GM19467 (cell line): ENCODE measurements at regions not wholly inside any gene's neighbourhood (a gene's known extent, or its start where the extent isn't known, plus 50 kb on each side); places are given as distances from the start of the nearest gene placed in this dataset.

Experiments
- ATAC-seq: cut with Tn5 transposase; IDR thresholded peaks from one replicate; pipeline ENCODE4 v1.9.1; 2021; ENCODE audit warnings: mild to moderate bottlenecking, moderate library complexity; ENCODE audit not compliant: unreplicated experiment

DNA sequence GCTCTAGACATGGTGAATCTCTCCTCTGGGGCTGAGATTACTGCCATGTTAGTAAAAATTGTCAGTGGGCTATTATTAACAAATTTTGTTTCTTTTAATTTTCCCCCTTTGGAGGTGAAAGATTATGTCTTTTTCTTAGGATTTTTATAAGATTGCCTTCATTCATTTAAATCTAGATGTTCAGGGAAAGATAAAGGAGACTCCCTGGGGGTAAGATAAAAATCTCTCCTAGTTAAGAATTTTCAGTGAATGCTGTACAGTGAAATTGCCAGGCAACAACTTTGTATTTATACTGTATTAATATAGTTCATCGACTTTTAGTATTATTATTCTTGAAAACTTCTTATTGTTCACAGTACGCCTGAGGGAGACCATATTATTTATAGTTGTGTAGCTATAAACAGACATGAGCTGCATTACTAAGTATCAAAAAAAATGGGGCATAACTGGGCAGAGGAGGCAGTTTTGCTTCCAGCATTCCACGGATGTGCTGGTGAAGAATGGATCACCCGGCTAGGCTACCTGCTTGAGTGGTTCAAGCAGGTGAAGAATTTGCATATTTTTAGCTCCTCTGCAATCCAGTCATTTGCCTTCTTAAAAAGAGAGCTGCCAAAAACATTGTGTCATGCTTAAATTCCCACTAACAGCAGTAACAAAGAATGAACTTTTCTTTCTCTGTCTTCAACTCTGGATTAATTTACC, 552.1 kb downstream of the DNAJB9 start:
- ATAC-seq, result no peak

DNA sequence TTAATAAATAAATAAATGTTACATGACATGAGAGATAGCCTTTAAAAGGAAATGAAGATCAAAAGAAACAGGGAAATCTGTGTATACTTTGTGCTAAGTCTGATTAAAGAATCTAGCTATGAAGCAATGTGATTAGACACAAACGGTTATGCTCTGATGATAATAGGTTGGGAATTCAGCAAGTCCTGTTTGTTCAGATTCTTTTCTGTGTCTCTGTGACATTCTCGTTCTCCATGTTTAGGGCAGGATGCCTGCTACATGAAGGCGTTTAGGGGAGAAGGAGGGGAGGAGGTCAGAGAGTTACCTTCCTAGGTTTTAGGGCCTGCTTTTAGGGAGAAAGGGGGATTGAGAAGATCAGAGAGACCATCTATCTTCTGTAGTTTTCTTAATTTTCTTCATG, 555.3 kb downstream of the DNAJB9 start:
- no peak for ATAC-seq

DNA sequence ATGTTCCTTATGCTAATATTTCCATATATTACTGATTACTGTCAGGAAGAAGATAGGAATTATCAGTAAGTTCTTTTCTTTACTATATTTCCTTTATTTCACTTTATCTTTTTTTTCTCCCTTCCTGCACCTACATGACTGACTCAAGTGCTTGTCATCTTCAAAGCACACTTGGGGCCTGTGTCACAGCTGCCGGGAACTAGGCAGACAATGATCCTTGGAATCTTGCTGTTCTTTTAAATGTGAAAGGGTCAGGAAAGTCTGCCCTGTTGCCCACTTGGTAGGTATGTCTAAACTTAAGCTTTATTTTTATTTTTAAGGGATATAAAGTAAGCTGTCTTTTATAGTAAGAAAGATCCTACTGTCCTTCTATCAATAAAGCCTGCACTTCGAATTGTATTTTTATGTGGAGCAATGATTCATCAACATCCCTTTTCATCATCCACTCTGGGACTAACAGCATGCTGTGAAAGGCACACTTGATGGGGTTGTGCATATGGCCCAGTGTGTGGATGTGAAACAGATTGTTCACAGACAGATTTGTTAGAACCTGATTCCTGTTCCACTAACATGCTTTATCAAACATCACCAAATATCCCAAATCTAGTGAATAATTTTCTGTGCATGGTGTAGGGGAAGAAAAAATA, 556.9 kb downstream of the DNAJB9 start:
- no peak for ATAC-seq

DNA sequence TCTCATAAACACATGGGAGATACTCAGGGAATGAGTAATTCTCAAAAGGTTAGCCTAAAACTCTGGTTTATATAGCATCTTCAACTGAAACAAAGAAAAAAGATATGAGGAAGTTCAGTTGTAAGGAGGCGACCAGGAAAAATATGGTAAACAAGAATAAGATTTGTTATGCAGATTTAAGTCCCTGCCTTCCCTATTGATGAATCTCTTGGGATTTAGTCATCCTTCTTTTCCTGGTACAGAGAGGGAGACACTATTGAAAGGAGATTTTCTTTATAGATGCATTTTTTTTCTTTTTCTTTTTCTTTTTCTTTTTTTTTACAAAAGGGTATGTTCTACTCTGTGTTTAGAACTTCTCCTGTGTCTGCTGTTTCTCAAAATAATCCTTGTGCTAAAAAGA, 557.5 kb downstream of the DNAJB9 start:
- no peak for ATAC-seq

DNA sequence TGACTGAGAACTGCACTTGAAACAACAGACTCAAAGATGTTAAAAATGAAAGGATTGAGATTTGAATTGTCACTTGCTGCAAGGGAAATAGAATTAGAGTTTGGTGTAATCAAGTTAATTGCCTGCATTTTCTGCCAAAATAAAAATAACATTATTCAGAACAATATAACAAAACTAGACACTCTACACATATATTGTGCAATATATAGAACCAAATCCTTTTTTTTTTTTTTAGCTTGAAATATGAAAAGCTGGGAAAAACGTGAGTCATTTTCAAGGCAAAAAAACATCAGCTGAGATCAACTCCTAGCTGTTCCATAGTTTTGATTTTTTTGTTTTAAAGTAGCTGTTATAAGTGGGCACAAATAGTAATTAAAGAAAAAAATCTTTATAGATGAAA, 561.5 kb downstream of the DNAJB9 start:
- no peak for ATAC-seq

DNA sequence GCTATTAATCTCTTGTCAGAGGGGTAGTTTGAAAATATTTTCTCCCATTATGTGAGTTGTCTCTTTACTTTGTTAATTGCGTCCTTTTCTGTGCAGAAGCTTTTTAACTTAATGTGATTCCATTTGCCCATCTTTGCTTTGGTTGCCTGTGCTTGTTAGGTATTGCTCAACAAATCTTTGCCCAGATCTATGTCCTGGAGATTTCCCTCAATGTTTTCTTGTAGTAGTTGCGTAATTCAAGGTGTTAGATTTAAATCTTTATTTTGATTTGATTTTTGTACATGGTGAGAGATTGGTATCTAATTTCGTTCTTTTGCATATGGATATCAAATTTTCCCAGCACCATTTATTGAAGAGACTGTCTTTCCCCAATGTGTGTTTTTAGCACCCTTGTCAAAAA, 567.2 kb downstream of the DNAJB9 start:
- no peak for ATAC-seq

DNA sequence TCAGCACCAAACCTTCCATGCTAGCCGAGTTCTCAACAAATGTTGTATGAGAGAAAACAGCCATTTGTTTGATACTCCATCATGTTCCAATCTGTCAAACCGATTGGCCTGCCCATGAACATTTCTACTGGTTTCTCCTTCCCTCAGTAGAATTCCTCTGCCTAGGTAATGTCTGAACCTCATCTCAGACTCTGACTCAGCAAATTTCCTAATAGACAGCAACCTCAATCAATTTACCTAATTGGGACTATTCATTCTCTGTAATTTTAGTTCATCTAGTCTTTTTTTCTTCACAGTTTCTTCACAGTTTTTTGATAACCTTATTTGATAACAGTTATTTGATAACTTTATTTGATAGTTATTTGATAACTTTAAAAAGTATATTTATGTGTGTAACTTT, 585.1 kb downstream of the DNAJB9 start:
- ATAC-seq, result no peak

DNA sequence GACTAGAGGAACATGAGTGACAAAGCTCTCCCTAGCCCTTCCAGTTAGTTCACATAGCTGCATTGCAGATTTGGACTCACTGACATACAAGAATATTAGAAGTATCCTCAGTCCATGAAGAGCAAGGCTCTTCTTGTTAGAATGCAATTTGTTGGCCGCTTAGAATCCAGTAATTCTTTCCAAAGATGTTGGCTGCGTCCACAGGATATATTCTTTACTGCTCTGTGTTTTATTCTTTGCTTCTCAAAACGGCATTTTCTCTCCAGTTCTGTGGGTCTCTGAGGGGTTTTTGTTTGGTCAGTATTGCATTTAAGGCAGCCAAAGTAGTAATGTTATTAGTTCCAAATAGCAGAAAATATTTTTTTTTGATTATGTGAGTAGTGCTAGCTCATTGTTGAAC, 588.6 kb downstream of the DNAJB9 start:
- ATAC-seq, result no peak

DNA sequence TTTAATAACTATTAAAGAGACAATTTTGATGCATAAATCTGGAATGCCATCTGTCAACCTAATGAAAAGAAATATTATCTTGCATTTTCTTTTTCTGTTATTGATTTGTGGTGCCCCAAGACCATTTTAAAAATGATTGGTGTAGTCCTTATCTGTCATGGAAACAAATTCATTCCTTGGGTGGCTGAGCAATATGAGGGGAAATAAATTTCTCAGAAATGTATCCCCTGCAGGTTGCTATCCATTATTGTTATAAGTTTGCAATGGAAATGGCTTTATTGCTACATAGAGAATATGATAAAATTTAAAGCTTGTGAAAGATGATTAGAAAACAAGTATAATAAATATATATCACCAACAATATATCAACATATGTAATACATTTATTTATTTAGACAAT, 607.0 kb downstream of the DNAJB9 start:
- no peak for ATAC-seq

DNA sequence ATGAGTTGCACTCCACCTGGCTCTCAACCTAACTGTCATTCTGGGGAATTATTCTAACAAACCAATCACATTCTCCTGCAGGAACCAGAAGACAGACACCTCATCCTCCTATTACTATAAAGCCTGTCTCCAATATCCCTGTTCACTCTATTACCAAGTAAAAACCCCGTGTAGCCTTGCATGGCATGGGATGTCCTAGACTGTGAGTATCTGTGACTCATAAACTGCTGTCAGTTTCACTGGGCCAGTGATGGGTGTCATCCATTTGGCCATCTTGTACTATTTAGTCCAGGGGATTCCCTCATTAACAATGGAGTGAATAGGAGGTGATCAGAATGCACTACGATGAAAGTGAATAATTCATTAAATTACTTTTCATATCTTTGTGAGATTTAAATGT, 608.7 kb downstream of the DNAJB9 start:
- ATAC-seq, result no peak

DNA sequence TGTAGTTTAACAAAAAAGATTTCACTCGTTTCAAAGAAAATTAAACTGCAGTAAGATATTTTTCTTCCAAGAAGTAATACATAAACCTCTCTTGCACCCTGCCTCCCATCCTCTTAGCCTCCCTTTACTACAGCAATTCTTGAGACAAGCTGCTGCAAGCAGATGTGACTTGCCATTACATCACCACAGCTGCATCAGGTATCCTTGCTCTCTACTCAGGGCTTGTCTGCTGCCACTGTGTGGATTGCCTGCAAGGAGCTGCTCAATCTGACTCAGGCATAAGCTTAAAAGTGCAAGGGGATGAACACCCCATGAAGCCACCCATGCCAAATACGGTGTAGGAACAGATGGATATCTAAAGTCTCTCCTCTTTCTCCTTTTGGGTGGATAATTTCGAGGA, 609.9 kb downstream of the DNAJB9 start:
- no peak for ATAC-seq

DNA sequence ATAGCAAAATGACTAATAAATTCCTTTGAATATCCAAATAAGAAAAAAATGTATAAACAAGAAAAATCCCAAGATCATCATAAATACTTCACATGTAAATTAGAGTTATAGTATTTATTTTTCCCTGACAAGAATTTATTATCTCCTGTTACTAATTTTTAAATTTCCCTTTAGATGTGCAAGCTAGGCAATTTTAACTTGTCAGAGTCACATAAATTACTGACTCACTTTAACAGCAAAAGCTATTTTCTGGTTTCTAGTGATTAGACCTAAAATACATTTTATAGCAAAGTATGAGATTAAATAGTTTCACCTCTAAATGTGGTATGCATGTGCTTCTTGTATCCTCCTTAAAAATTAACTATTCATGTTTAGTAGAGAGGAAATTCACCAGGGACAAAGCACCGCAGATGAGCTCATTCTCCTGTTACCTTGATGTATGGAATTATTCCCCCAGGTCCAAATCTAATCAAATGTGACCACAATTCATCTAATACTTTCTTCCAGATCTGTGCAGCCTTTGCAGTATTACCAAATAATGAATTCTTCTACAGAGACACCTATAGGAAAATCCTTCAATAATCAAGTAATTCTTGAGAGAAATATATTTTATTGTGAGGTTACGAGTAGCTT, 621.2 kb downstream of the DNAJB9 start:
- no peak for ATAC-seq

DNA sequence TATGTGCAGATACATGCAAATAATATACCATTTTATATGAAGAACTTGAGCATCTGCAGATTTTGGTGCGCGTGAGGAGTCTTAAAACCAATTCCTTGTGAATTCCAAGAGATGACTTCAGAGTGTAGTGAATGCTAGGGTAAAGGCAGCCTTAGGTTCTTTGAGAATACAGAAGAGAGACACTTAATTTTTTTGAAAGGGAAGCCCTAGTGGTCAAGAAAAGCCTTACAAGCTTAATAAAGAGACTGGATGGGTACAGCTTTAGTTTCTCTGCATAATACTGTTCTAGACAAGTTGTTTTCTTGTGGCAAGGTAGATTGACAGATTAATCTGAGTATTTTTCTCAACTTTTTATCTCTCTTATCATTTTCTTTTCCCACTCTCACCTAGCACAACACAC, 636.5 kb downstream of the DNAJB9 start:
- no peak for ATAC-seq

DNA sequence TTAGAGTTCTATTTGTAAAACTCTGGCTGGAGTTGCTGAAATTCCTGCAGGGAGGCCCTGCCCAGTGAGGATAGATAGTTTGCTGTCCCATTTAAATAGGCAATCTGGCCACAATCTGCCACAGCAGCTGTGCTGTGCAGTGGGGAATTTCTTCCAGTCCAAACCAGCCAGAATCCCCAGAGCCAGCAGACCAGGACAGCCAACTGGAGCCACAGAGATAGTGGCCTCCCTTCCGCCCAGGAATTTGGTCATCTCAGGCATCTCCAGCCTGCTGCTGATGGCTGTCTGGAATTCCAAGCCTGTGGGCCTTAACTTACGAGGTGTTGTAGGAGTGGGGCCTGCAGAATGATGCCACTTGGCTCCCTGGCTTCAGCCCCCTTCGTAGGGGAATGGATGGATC, 643.4 kb downstream of the DNAJB9 start:
- no peak for ATAC-seq

DNA sequence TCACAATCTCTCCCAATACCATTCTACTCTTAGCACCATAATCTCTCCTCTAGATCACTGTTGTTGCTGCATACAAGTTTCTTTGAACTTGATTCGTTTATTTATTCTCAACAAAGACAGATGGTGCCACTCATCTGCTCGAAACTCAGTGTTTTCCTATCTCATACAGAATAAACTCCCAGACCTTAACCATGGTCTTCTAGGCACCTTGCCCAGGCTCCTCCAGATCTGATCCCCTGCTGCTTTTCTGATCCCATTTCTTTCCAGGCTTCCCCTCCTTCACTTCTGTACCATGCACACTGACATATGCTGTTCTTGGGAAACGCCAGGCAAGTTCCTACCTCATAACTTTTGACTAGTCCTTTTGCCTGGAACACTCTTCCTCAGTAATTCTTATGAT, 645.7 kb downstream of the DNAJB9 start:
- no peak for ATAC-seq

DNA sequence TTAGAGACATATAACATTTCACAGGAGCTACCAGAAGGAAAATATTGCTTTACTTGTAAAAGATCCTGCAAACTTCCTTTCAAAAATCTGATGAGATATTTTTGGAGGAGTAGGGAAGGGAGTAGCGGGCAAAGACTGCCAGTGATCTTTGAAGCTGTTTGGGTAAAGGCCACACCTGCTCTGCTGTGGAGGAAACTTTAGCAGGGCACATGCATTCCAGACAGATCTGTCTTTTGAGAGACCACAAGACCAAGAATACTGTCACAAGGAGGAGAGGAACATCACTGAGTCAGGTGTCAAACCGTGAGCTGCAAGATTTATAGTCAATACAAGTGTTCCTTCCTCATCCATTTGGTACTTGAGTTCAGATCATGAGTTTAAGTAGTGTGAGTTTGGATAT, 654.4 kb downstream of the DNAJB9 start:
- no peak for ATAC-seq

DNA sequence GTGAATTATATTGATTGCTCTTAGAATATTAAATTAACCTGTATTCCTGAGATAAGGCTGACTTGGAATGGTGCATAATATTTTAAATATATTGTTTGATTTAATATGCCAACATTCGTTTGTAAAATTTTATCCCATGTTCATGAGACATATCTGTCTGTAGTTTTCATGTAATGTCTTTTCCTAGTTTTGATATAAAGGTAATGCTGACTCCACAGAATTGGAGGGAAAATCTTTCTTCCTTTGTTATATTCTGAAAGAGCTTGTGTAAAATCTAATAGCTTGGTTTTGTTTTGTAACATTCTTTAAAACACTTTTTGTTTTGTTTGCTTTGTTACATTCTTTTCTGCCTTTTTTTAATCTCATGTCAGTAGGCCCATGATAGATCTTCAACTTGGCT, 657.0 kb downstream of the DNAJB9 start:
- no peak for ATAC-seq

DNA sequence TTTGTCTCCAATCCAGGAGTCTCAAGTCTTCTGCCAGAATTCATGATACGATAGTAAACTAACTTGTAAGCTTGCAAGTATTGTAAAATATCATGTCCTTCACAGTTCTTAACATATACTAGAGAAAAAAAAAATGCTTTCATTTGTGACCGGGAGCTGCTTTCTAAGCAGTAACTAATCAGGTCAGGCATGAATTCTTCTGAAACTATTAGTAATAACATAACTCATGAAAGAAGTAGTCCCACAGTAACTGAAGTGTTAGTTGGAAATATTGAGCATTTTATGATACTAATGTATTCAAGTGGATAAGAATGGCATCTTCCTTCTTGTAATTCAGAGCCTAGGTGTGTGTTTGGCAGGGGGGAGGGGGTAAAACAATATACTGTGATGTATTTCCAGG, 665.6 kb downstream of the DNAJB9 start:
- ATAC-seq, result no peak

DNA sequence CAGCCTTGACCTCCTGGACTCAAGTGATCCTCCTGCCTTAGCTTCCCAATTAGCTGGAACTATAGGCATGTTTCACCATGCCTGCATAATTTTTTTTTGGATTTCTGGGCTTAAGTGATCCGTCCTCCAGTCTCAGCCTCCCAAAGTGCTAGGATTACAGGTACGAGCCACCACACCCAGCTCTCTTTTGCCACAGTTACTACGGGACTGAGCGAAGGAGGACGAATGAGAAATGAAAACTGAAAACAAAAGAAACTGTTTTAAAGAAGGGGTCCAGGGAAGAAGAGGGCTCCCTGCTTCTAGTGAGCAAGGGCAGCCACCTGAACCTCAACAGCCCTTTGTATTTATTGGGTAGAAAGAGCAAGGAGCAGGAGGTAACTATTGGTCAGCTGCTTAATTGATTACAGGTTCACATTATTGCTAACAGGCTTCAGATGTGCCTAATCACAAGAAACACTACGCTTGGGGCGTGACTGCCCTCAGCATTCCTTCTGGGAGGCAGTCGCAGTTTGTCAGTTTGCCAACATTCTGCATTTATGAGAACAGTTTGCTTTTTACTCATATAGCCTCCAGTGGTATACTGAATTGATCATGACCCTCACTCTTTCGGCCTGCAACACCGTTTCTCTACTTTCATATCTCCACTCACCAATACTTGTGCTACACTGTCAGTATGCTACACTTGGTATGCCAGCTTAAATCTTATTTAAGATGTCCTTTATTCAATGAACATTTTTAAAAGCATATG, 676.8 kb downstream of the DNAJB9 start:
- ATAC-seq, result no peak

DNA sequence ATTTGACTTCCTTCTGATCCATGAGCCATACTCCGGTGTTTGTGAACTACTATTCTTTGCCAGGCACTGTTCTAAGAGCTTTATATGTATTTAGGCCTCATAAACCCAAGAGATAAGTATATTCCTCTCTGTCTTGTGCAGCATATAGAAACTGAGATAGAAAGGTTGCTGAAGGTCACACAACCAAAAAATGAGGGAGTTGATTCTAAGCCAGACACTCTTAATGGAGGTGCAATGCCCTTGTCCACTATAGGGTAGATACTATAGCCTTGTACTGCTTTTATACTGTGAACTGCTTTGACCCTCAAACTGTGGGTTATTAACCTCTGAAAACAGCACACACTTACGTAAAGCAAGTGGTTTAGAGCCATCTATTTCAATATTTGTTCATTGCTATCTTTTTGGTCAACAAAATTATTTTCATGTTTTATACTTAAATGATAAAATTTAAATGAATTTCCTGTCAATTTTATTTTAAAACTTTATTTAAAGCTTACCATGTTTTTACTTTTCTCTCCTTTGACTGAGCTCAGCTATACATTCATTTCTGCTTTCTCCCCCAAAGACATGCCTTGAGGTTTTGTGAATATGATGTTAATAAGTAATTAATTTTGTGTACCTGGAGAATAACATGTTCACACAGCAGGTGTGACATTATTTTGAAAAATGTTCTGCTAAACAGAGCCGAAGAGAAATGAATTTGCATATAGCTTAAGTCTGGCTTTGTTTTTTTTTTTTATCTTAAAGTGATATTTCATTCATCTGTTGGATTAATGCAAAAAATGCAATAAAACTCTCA, 687.3 kb downstream of the DNAJB9 start:
- no peak for ATAC-seq

DNA sequence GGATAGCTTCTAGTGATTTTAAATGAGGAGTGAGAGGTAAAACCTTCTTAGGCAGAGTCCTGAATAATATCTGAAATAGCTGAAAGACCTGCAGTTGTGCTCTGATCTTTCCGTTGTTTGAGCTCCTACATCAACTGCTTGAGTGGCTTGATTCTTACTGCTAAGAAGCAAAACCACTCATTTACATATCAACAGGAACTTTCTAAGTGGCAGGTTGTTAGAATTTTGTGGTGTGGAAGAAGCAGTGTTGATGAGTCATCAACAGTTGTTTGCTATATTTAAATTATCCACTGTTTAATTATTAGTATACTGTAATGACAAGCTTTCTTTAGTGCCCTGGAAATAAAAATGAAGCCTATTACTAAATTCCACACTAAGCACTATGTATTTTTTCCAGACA, 689.5 kb downstream of the DNAJB9 start:
- ATAC-seq, result peak; percentile 63
